Gastroesophageal sphincter (tissue), 4 donors: ENCODE measurements at regions not wholly inside any gene's neighbourhood (a gene's known extent, or its start where the extent isn't known, plus 50 kb on each side); places are given as distances from the start of the nearest gene placed in this dataset.

Experiments
- ATAC-seq: fragments of 150-250 bp; one replicate; pipeline ENCODE4 v1.9.1; 2016; ENCODE audit warnings: mild to moderate bottlenecking, moderate library complexity
- H3K27ac ChIP-seq, 4 donors: fragments of 200-600 bp; sonication (generic) in 3 of 4; 1 replicate in 3 of 4; 2 replicates in 1 of 4; pipeline ENCODE4 v1.5.1; 2016 to 2019
- H3K27me3 ChIP-seq: fragments of 200-600 bp; sonication (generic); one replicate; pipeline ENCODE4 v1.5.1; 2019
- H3K36me3 ChIP-seq, 2 donors: fragments of 200-600 bp; sonication (generic); one replicate each; pipeline ENCODE4 v1.5.1; 2019; ENCODE audit warnings: control low read depth in 1 of 2
- H3K4me1 ChIP-seq, 3 donors: fragments of 200-600 bp; sonication (generic); 1 replicate in 2 of 3; 2 replicates in 1 of 3; pipeline ENCODE4 v1.5.1; 2016 to 2019; ENCODE audit warnings: control low read depth in 2 of 3
- H3K4me3 ChIP-seq, 2 donors: fragments of 200-600 bp; sonication (generic); one replicate each; pipeline ENCODE4 v1.5.1; 2019; ENCODE audit warnings: mild to moderate bottlenecking in 1 of 2, moderate library complexity in 1 of 2
- H3K9me3 ChIP-seq, 3 donors: fragments of 200-600 bp; sonication (generic); one replicate each; pipeline ENCODE4 v1.5.1; 2017 to 2019; ENCODE audit warnings: control low read depth in 2 of 3
- EP300 ChIP-seq: sonication (generic); formaldehyde crosslinking; IDR thresholded peaks from one replicate; pipeline ENCODE4 v1.6.1; 2017; ENCODE audit warnings: antibody characterized with exemption, mild to moderate bottlenecking
- POLR2A ChIP-seq, 2 donors: fragments of 450-650 bp; IDR thresholded peaks; one replicate each; pipeline ENCODE4 v1.6.1; 2017; ENCODE audit warnings: antibody characterized with exemption in 2 of 2, mild to moderate bottlenecking in 2 of 2, moderate library complexity in 1 of 2
- POLR2AphosphoS5 ChIP-seq: sonication (generic); formaldehyde crosslinking; IDR thresholded peaks from one replicate; pipeline ENCODE4 v1.6.1; 2017; ENCODE audit warnings: antibody characterized with exemption
- WGBS, 2 donors: methylation state at CpG; one replicate each; pipeline ENCODE4 v1.1.5; 2018; ENCODE audit warnings: low coverage in 1 of 2; 5-methylcytosine and 5-hydroxymethylcytosine counted together
- TF ChIP-seq, protein P1 (sequence below), 4 experiments: fragments of 200-600 bp in 2 of 4; fragments of 450-650 bp in 2 of 4; sonication (generic) in 1 of 4; IDR thresholded peaks; one replicate each; pipeline ENCODE4 v1.5.1; 2017 to 2019; ENCODE audit warnings: antibody characterized with exemption in 4 of 4, mild to moderate bottlenecking in 2 of 4, moderate library complexity in 2 of 4

DNA sequence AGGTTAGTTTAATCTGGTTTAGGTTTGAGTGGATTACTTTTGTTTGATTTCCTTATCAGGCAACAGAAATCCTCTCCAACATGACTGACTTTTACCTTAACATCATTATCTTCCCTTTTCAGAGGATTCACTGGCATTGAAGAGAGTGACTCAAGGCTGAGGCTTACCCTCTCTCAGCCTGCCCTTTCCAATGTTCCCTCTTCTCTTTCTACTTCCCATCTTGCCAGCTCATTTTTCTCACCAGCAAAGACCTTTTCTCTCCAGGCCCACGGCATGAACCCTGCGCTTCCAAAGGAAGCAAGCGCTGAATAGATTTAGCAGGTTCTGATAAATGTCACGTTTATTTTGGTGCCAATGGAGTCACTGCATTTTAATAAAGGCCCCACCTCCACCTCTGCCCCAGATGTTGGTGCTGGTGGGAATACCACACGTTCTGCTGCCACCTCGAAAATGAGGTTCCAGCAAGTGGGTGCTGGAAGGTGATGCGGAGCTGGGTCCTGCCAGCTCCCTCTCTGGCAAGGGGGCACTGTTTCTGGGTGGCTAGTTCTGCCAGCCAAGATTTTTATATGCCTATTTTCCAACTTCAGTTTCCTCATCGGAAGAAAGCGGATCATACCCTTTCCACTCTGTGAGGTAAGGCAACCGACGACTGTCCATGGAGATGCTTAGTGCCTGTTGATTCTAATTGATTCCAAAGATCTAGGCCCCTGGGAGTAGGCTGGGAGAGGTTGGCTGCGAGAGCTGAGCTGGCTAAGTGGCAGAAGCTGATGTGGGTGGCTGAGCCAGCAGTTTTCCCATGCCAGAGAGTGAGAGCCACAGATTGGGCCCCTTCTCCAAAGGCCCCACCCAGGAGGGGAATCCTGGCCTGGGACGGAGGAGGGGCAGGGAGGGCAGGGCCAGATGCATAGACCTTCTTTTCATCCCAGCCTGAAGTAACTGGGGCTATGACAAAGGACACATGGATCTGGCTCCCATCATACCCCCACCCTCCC is 87.7 kb upstream of the MAFB start:
- Histone ChIP-seq H3K36me3 (no peaks in the 10 kb centered on the region), H3K9me3 (no peaks in the 10 kb centered on the region), H3K4me1 (no peaks in the 10 kb centered on the region), H3K27me3 (no peaks in the 10 kb centered on the region), H3K4me3 (no peak overlapping the region), H3K27ac (no peak overlapping the region)
- no peak for ATAC-seq
- WGBS, 2 donors, result 69 to 86% methylated on average over 3 to 10 of the region's 13 CpGs
- no peak for TF ChIP-seq POLR2A (IDR thresholded peaks at IDR 0.05)
- TF ChIP-seq EP300, result no peak
- TF ChIP-seq, protein P1, sequence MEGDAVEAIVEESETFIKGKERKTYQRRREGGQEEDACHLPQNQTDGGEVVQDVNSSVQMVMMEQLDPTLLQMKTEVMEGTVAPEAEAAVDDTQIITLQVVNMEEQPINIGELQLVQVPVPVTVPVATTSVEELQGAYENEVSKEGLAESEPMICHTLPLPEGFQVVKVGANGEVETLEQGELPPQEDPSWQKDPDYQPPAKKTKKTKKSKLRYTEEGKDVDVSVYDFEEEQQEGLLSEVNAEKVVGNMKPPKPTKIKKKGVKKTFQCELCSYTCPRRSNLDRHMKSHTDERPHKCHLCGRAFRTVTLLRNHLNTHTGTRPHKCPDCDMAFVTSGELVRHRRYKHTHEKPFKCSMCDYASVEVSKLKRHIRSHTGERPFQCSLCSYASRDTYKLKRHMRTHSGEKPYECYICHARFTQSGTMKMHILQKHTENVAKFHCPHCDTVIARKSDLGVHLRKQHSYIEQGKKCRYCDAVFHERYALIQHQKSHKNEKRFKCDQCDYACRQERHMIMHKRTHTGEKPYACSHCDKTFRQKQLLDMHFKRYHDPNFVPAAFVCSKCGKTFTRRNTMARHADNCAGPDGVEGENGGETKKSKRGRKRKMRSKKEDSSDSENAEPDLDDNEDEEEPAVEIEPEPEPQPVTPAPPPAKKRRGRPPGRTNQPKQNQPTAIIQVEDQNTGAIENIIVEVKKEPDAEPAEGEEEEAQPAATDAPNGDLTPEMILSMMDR (IDR thresholded peaks at IDR 0.05), result no peak
- TF ChIP-seq POLR2AphosphoS5, result no peak

DNA sequence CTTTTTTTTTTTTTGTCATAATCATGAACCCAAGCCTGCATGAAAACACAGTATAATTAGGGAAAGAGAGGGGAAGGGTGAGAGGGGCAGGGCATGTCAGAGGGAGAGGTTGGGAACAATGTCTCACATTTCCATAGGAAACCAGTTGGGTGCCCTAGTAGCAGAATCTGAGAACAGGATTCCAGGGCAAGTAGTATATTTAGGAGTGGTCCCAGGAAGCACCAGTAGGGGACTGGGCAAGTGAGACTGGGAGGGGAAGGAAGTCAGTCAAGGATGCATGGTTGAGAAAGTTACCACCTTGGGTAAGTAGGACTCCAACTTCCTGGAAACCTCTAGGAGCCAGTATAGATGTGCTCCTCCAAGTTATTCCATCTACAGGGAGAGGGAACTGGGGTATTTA is 88.6 kb upstream of the MAFB start:
- TF ChIP-seq, protein P1 (IDR thresholded peaks at IDR 0.05), result no peak
- TF ChIP-seq POLR2AphosphoS5, result no peak
- no peak for TF ChIP-seq POLR2A (IDR thresholded peaks at IDR 0.05)
- no peak for TF ChIP-seq EP300
- no peaks in the 10 kb centered on the region for H3K9me3 ChIP-seq

DNA sequence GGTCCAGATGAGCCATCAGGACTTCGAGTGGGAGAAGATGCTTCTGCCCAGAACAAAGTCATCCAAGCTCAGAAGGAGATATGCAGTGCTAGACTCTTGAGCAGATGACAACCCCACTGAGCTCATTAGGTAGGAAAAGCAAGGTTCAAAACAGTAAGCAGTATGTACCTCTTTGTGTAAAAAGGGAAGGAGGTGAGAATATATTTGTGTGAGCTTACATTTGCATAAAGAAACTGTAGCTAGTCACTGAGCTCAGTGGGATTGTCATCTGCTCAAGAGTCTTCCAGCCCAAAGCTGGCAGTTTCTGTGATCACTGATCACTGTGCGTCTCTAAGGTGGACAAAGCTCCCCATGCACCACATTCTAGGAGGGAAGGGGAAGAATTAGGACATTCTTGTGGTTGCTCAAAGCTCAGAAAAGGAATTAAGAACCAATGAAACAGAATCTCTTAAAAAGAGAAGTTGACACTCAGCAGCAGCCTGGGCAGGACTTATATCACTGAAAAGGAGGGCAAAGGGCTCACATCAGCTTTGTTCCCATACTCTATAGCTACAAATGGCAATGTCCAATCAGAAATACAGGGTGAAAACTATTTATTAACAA is 90.0 kb upstream of the MAFB start:
- H3K27me3 ChIP-seq, result no peaks in the 10 kb centered on the region
- no peak overlapping the region for H3K4me3 ChIP-seq
- TF ChIP-seq POLR2AphosphoS5, result no peak
- no peak for TF ChIP-seq EP300
- TF ChIP-seq, protein P1 (IDR thresholded peaks at IDR 0.05), result no peak
- no peak for TF ChIP-seq POLR2A (IDR thresholded peaks at IDR 0.05)
- no peaks in the 10 kb centered on the region for H3K9me3 ChIP-seq
- ATAC-seq, result no peak
- no peak overlapping the region for H3K27ac ChIP-seq
- no peaks in the 10 kb centered on the region for H3K4me1 ChIP-seq
- WGBS, 2 donors, result 41 to 83% methylated on average over 2 of the region's 2 CpGs
- no peaks in the 10 kb centered on the region for H3K36me3 ChIP-seq

More for the DNA sequence above, 88.6 kb upstream of the MAFB start:
- Histone ChIP-seq H3K36me3 (no peaks in the 10 kb centered on the region), H3K27ac (no peak overlapping the region), H3K4me1 (no peaks in the 10 kb centered on the region), H3K27me3 (no peaks in the 10 kb centered on the region), H3K4me3 (no peak overlapping the region)
- ATAC-seq, result no peak

DNA sequence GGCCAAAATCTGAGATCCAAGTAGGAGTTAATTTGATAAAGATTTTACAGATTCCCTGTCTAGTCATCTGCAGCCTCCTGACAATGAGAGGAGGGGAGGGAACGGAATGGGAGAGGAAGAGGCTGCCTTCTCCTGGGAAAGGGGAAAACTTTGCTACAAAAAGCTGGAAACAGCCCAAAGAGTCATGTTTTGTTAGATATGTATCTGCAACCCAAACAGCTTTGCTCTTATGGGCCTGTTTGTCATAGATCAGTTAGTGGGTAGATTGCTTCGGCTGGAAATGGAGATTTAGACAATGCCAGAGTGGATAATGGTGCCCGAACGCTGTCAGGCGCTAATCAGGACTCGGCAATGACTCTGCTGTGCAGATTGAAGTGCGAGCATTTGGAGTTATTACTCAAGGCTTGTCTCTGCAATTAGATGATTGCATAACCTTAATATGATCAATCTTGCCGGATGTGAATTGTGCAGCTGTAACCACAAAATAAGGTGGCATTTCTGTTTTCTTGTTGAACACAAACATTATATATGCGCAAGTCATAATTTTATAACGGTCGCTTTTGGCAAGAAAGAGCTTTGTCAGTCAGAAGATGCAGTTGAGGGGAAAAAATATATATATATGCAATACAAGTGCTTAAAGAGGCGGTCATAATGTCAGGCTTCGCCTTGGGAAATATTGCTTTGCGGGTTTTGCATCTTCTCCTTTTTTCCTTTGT is 92.4 kb upstream of the MAFB start:
- H3K27me3 ChIP-seq, result peaks cover under 1% of the 10 kb centered on the region
- H3K4me1 ChIP-seq, result no peaks in the 10 kb centered on the region
- H3K36me3 ChIP-seq, result no peaks in the 10 kb centered on the region
- TF ChIP-seq POLR2AphosphoS5 (no peak), POLR2A (IDR thresholded peaks at IDR 0.05) (no peak), EP300 (no peak)
- TF ChIP-seq, protein P1 (IDR thresholded peaks at IDR 0.05), result no peak
- 72 to 82% methylated on average over 14 of the region's 14 CpGs for WGBS, 2 donors
- no peak overlapping the region for H3K4me3 ChIP-seq
- ATAC-seq, result no peak
- H3K27ac ChIP-seq, result no peak overlapping the region
- H3K9me3 ChIP-seq, result no peaks in the 10 kb centered on the region
